Lower lobe of right lung (tissue), 2 donors: ENCODE measurements at regions not wholly inside any gene's neighbourhood (a gene's known extent, or its start where the extent isn't known, plus 50 kb on each side); places are given as distances from the start of the nearest gene placed in this dataset.

Source experiments
- ATAC-seq, 2 donors: fragments of 200-7000 bp; cut with Tn5 transposase; one replicate each; pipeline ENCODE4 v1.9.1; 2020 to 2022; ENCODE audit warnings: mild to moderate bottlenecking in 2 of 2, moderate library complexity in 2 of 2
- DNase-seq: peaks from one replicate; pipeline ENCODE4 v3.0.0-alpha.2; 2020
- H3K27ac ChIP-seq: fragments of 200-600 bp; one replicate; pipeline ENCODE4 v1.8.0; 2022
- H3K27me3 ChIP-seq: fragments of 200-600 bp; one replicate; pipeline ENCODE4 v1.8.0; 2022; ENCODE audit warnings: low read depth
- H3K36me3 ChIP-seq: fragments of 200-600 bp; one replicate; pipeline ENCODE4 v1.8.0; 2022; ENCODE audit warnings: mild to moderate bottlenecking
- H3K4me1 ChIP-seq: fragments of 200-600 bp; one replicate; pipeline ENCODE4 v1.8.0; 2022
- H3K4me3 ChIP-seq: fragments of 200-600 bp; one replicate; pipeline ENCODE4 v1.8.0; 2022; ENCODE audit warnings: mild to moderate bottlenecking
- H3K9me3 ChIP-seq: fragments of 200-600 bp; one replicate; pipeline ENCODE4 v1.8.0; 2022
- intact Hi-C: fragments of 100-400 bp; cut with DNase I; formaldehyde crosslinking; loops from one replicate; pipeline ENCODE4 v1.11.0; 2022
- TF ChIP-seq, protein P1 (sequence below): fragments of 200-600 bp; IDR thresholded peaks from one replicate; pipeline ENCODE4 v1.8.0; 2022; ENCODE audit warnings: antibody characterized with exemption, mild to moderate bottlenecking
- donor health status: DM: no; HTN: yes; CAD: no; lungs with severe emphysema.

DNA sequence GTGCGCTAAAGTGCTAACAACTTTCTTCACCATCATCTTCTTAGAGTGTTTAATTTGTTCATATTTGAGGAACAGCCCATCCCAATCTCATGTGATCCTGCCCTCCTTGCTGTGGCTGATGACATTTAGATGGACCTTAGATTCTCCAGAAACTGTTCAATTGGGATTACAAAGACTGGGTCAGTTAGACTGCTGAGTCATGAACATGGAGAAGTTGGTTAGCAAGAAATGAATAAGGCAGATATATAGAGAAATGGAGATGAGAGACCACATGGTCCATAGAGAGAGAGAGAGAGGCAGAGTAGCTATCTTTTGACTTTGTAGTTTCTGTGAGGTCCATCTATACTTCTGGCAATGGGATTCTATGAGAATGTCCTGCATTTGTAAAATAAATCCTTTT is 275.9 kb downstream of the GLUD2 start:
- H3K4me1 ChIP-seq, result no peaks in the 10 kb centered on the region
- H3K27me3 ChIP-seq, result no peaks in the 10 kb centered on the region
- no peaks in the 10 kb centered on the region for H3K9me3 ChIP-seq
- H3K27ac ChIP-seq, result no peak overlapping the region
- ATAC-seq (no peak), DNase-seq (no peak)
- intact Hi-C loops, result no loop called here
- TF ChIP-seq, protein P1, sequence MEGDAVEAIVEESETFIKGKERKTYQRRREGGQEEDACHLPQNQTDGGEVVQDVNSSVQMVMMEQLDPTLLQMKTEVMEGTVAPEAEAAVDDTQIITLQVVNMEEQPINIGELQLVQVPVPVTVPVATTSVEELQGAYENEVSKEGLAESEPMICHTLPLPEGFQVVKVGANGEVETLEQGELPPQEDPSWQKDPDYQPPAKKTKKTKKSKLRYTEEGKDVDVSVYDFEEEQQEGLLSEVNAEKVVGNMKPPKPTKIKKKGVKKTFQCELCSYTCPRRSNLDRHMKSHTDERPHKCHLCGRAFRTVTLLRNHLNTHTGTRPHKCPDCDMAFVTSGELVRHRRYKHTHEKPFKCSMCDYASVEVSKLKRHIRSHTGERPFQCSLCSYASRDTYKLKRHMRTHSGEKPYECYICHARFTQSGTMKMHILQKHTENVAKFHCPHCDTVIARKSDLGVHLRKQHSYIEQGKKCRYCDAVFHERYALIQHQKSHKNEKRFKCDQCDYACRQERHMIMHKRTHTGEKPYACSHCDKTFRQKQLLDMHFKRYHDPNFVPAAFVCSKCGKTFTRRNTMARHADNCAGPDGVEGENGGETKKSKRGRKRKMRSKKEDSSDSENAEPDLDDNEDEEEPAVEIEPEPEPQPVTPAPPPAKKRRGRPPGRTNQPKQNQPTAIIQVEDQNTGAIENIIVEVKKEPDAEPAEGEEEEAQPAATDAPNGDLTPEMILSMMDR, result no peak
- H3K36me3 ChIP-seq, result no peaks in the 10 kb centered on the region
- H3K4me3 ChIP-seq, result no peak overlapping the region

DNA sequence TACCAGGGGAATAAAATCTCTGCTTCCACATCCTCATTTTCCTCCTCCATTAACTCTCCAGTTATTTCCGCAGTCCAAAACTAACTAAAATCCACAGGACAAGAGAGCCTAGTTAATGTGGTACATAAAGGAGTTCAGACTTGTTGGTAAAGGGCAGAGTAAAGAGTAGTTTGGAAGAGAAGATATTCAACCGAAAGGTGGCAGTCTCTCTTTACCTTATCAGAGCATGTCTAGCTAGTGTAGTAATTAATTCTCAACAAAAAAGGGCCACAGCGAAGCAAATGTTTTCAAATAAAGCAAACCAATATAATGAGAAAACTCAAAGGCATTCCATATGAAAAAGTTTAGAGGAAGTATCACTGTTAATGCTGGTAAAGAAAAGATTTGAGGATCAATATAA is 286.5 kb downstream of the GLUD2 start:
- Histone ChIP-seq H3K27me3 (no peaks in the 10 kb centered on the region), H3K27ac (no peak overlapping the region), H3K4me1 (no peaks in the 10 kb centered on the region), H3K36me3 (no peaks in the 10 kb centered on the region), H3K4me3 (no peak overlapping the region), H3K9me3 (no peaks in the 10 kb centered on the region)
- DNase-seq (no peak), ATAC-seq (no peak)
- TF ChIP-seq, protein P1, result no peak
- intact Hi-C loops, result no loop called here

- no peaks in the 10 kb centered on the region for H3K9me3 ChIP-seq
- ATAC-seq, result no peak
- H3K27ac ChIP-seq, result no peak overlapping the region
- no peaks in the 10 kb centered on the region for H3K4me1 ChIP-seq
- no peak for DNase-seq
- intact Hi-C loops, result no loop called here
- TF ChIP-seq, protein P1, result no peak
- no peaks in the 10 kb centered on the region for H3K27me3 ChIP-seq
- no peak overlapping the region for H3K4me3 ChIP-seq
- H3K36me3 ChIP-seq, result no peaks in the 10 kb centered on the region
Measured at GRCh38 chrX:121336831-121337421, 289.5 kb downstream of the GLUD2 start.

DNA sequence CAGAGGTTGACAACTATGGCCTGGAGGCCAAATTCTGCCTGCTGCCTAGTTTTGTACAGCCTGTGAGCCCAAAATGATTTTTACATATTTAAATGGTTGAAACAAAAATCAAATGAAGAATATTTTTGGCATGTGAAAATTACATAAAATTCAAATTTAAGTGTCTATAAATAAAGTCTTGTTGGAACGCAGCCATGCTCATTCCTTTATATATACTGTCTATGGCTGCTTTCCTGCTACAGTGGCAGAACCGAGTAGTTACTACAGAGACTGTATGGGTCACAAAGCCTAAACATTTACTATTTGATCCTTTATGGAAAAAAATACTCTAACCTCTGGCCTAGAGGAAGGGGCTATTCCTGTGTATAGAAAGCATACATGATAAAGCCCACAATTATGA is 290.4 kb downstream of the GLUD2 start:
- no peaks in the 10 kb centered on the region for H3K27me3 ChIP-seq
- H3K9me3 ChIP-seq, result no peaks in the 10 kb centered on the region
- H3K27ac ChIP-seq, result no peak overlapping the region
- no peak for DNase-seq
- TF ChIP-seq, protein P1, result no peak
- no peaks in the 10 kb centered on the region for H3K4me1 ChIP-seq
- no peak for ATAC-seq
- no peak overlapping the region for H3K4me3 ChIP-seq
- intact Hi-C loops, result no loop called here
- H3K36me3 ChIP-seq, result no peaks in the 10 kb centered on the region

DNA sequence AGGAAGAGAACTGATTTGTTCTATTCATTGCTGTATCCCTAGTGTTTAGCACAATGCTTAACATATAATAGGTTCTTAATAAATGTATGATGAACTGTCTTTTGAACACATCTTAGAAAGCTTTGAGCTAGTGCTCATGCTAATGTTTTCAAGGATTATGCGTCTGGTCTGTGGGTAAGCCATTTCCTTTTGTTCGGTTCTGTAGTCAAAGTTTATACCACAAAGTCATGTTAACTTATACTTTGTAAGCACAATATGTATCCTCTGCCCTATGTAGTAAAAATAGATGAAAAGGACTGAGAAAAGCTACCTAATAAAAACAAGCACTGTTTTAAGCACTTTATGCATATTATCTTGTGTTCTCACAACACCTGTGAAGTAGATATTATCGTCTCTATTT is 301.9 kb downstream of the GLUD2 start:
- no peak for ATAC-seq
- intact Hi-C loops, result no loop called here

More for the DNA sequence above, 301.9 kb downstream of the GLUD2 start:
- TF ChIP-seq, protein P1, result no peak
- Histone ChIP-seq H3K36me3 (no peaks in the 10 kb centered on the region), H3K9me3 (no peaks in the 10 kb centered on the region), H3K4me1 (no peaks in the 10 kb centered on the region), H3K4me3 (no peak overlapping the region), H3K27me3 (no peaks in the 10 kb centered on the region), H3K27ac (no peak overlapping the region)
- DNase-seq, result no peak
